Fibroblast of lung (primary cell): ENCODE measurements at regions not wholly inside any gene's neighbourhood (a gene's known extent, or its start where the extent isn't known, plus 50 kb on each side); places are given as distances from the start of the nearest gene placed in this dataset.

Experiments
- EZH2 ChIP-seq: IDR thresholded peaks from 2 replicates; pipeline ENCODE4 v1.5.1; 2012; ENCODE audit warnings: low read length, control low read depth, mild to moderate bottlenecking; ENCODE audit errors: missing control alignments
- TF ChIP-seq, protein P1 (sequence below), 2 donors: IDR thresholded peaks in 1 of 2; conservative IDR thresholded peaks in 1 of 2; 1 replicate in 1 of 2; 2 replicates in 1 of 2; pipeline ENCODE4 v1.5.1; 2011 to 2012; ENCODE audit warnings: low read length in 2 of 2, control low read depth in 1 of 2, inconsistent platforms in 1 of 2, low read depth in 1 of 2, mild to moderate bottlenecking in 1 of 2

DNA sequence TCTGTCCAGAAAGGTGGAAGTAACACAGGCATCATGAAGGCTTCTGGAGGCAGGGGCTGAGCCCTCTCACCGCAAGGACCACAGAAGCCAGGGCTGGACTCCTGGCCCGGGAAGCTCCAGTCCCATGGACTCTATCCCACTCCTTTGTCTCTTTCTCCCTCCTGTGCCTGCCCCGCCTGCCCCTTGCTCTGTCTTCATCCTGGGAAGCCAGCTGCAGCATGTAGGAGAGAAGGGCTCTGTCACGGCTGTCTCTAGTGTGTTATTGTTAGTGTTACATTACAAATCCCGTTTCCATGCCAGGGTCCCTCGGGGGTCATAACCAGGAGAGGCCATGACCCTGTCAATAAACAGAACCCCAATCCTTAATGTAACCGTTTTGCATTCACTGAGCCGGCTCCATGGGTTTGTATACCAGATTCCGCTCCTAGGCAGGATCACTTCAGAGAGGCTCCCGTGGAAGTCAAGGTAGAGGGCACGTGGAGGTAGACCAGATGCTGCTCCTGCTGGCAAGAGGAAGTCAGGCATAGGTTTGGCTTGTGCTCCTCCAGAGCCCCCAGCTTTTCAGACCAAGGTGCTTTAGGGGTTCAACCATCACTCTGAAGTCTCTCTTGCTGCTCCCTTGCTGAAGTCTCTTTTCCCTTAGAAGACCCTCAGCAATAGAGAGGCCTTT, 293.2 kb downstream of the ETS1 start:
- TF ChIP-seq, protein P1, sequence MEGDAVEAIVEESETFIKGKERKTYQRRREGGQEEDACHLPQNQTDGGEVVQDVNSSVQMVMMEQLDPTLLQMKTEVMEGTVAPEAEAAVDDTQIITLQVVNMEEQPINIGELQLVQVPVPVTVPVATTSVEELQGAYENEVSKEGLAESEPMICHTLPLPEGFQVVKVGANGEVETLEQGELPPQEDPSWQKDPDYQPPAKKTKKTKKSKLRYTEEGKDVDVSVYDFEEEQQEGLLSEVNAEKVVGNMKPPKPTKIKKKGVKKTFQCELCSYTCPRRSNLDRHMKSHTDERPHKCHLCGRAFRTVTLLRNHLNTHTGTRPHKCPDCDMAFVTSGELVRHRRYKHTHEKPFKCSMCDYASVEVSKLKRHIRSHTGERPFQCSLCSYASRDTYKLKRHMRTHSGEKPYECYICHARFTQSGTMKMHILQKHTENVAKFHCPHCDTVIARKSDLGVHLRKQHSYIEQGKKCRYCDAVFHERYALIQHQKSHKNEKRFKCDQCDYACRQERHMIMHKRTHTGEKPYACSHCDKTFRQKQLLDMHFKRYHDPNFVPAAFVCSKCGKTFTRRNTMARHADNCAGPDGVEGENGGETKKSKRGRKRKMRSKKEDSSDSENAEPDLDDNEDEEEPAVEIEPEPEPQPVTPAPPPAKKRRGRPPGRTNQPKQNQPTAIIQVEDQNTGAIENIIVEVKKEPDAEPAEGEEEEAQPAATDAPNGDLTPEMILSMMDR (conservative IDR thresholded peaks at IDR 0.05 in 1 of 2, IDR thresholded peaks at IDR 0.05 in 1 of 2; ENCODE audit: low read depth in 1 of 2, low read length in 2 of 2): no peak
- no peak for TF ChIP-seq EZH2
